GM19328 (cell line): ENCODE measurements at regions not wholly inside any gene's neighbourhood (a gene's known extent, or its start where the extent isn't known, plus 50 kb on each side); places are given as distances from the start of the nearest gene placed in this dataset.

Source experiments
- ATAC-seq: cut with Tn5 transposase; IDR thresholded peaks from one replicate; pipeline ENCODE4 v1.9.1; 2021; ENCODE audit warnings: mild to moderate bottlenecking, moderate library complexity; ENCODE audit not compliant: unreplicated experiment

- no peak for ATAC-seq
Measured at GRCh38 chr4:53921856-53922255, 142.5 kb downstream of the CHIC2 start.

GRCh38 chr4:53920883-53921282, 143.5 kb downstream of the CHIC2 start:
- no peak for ATAC-seq

DNA sequence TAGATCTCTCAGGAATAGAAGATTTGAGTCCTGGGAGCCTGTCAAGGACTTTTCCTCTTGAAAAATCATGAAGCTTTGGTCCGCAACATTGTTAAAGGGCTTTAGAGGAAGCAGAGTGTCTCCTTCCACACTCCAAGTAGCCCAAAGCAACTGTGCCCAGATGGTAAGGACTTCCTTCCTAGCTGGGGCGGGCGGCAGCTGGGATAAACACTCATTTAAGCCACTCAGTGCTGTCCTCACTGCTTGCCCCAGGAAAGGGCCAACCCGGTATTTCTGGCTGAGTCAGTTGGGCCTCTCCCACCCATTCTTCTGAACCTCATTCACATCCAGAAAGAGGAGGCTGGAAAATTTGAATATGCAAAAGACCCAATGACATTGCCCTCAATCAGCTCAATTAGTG, 144.3 kb downstream of the CHIC2 start:
- ATAC-seq: no peak

DNA sequence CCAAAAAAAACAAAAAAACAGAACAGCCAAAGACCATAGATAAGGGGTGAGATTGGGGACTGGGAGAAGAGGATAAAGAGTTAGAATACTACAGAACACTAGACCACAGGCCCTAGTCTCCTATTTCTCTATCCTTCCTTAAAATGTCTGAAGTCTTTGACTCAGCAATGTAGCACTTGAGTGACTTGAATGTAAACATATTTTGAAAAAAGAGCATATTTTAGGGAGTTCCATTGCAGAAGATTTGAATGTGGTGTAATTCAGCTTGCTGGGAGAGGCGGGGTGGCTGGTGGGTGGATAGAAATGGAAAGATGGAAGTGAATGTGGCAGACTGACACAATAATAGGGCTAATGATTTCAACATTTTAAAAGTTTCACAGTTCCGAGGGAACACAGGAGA, 144.9 kb downstream of the CHIC2 start:
- no peak for ATAC-seq

GRCh38 chr4:53917729-53918128, 146.7 kb downstream of the CHIC2 start:
- ATAC-seq: no peak

GRCh38 chr4:53916431-53916889, 147.9 kb downstream of the CHIC2 start:
- no peak for ATAC-seq

- ATAC-seq: no peak
Measured at GRCh38 chr4:53914313-53915016, 149.9 kb downstream of the CHIC2 start.

DNA sequence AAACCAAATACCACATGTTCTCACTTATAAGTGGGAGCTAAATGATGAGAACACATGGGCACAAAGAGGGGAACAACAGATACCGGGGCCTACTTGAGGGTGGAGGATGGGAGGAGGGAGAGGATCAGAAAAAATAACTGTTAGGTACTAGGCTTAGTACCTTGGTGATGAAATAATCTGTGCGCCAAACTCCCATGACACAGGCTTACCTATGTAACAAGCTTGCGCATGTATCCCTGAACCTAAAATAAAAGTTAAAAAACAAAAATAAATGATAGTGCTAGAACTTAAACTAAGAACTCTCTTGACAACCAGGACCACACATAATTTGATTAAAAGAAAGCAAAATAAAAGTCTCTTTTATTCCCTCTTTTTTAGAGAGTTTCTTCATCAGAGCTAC, 150.6 kb downstream of the CHIC2 start:
- no peak for ATAC-seq

- ATAC-seq: no peak
Measured at GRCh38 chr4:53912766-53913497, 151.5 kb downstream of the CHIC2 start.

- ATAC-seq: no peak
Measured at GRCh38 chr4:53908661-53909078, 155.7 kb downstream of the CHIC2 start.

DNA sequence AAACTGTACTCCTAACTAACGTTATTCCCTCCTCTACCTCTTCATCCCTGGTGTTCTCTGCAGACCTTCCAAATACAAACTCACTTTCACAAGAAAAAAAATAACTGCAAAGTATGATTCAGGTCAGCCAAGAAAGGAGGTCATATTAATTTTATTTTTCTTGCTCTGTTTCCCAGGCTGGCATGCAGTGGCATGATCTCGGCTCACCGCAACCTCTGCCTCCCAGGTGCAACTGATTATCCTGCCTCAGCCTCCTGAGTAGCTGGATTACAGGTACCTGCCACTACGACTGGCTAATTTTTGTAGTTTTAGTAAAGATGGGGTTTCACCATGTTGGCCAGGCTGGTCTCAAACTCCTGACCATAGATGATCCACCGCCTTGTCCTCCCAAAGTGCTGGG, 156.6 kb downstream of the CHIC2 start:
- no peak for ATAC-seq

DNA sequence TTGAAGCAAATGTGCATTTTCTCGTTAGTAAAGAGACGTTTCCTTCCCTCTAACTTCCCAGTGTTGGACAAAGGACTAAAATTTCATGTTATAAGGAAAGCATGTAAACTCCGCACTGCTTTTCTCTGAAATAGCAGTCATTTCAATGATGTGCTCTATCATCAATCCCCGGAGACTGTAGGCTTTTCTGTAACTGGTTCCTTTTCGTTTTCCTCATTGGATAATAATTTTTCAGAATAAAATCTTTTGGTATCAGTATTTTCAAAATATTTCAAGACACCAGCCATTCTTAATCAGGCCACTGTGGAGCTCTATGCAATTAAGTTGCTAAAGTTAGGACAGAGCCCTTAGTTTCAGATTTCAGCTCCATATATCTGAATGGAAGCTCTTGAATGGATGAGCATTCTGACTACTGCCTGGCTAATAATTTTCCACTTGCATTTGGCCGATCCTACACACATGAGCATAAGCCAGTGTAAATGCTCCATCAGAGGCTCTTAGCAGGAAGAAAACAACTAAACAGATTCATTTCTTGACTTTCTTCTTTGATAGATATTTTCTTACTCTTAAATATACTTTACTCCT, 157.7 kb downstream of the CHIC2 start:
- no peak for ATAC-seq

DNA sequence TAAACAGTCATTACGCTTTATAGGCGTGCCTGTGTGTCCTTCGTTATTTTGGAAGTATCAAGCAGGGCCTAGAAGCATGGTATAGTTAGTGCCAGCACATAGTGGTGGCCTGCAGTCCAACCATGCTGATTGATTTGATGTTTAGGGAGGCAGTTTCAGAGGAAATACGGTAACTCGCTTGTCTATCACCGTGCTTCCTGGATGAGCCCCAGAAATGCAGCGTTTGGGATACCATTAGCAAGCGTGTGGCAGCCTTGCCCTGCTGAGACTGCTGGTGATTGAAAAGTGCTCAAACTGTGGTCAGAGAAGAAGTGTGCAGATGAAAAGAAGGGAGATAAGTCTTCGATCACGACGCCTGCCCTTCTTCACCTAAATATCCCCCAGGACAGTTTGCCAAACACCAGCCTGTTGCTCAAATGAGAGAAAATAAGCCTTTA, 158.4 kb downstream of the CHIC2 start:
- ATAC-seq: no peak

DNA sequence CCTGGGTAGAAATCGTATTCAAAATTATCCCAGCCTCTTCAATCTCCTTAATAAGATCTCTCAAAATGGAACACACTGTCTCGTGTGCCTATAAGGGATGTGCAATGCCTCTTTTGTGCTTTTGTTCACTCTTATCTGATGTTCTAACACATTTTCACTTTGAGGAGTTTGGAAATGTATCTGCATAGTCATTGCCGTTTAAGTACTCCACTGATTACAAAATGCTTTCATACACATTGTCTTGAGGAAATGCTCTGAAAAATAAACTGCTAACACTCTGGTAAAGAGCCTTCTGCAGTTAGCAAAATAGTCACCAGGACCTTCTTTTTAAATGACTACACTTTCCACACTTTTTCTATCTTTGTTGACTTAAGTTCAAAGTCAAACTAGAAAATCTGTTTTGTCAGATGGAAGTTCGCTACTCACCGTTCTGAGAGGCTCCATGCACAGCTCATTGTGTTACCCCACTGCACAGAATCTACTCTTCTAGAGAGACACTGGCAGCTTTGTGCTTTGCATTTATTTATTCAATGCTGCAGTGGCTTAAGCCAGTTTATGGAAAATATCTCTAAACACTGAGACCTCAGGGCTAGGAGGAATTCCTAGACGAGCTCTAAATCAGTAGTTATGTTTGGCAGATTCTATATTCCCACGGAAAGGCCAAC, 159.0 kb downstream of the CHIC2 start:
- ATAC-seq: no peak

DNA sequence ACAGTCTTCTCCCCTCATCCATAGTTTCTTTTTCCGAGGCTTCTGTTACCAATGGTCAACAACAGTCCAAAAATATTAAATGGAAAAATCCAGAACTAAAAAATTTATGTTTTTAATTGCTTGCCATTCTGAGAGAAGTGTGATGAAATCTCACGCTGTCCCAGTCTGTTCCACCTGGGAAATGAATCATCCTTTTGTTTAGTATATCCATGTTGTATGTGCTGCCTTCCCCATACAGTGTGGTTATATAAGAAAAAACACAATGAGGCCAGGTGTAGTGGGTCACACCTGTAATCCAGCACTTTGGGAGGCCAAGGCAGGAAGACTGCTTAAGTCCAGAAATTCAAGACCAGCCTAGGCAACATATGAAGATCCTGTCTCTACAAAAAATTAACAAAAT, 161.6 kb downstream of the CHIC2 start:
- no peak for ATAC-seq

GRCh38 chr4:53900271-53900649, 164.1 kb downstream of the CHIC2 start:
- ATAC-seq: no peak

DNA sequence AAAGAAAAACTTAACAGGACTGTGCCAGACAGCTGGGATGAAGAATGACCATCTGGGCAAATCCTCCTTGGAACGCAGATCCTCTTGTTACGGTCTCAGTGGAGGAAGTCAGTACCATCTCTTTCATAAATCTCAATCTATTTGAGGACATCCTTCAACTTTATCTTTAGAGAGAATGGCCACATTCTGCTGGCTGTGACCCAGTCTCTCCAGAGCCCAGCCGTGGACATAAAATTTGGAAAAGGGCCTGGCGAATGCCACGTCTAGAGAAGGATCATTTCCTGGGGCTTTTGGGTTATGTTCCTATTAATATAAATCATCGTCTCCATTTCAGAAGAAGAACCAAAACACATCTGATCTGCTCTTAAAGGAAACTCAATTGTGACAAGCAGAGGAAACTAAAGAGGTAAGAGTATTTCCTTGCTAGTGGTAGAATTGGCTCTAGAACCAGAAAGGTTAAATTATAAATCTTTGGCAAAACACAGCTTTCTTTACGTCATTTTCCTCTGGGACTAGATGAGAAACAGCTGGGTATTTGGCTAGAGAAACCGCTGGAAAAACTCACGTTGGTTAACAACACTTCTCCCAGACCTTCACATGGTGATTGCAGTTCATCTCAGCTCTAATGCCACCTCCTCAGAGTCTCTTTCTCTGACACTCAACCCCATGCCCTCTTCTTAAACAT, 164.7 kb downstream of the CHIC2 start:
- ATAC-seq: no peak

GRCh38 chr4:53895137-53895536, 169.3 kb downstream of the CHIC2 start:
- no peak for ATAC-seq

- ATAC-seq: no peak
Measured at GRCh38 chr4:53890461-53890860, 173.9 kb downstream of the CHIC2 start.

GRCh38 chr4:53889326-53890055, 174.9 kb downstream of the CHIC2 start:
- no peak for ATAC-seq
